Activated B cell treated with CpG ODN at 0.5 μM for 24 hours (primary cell): ENCODE measurements at regions not wholly inside any gene's neighbourhood (a gene's known extent, or its start where the extent isn't known, plus 50 kb on each side); places are given as distances from the start of the nearest gene placed in this dataset.

Experiments
- ATAC-seq: fragments of 200-7000 bp; cut with Tn5 transposase; one replicate; pipeline ENCODE4 v1.10.0; 2021; ENCODE audit warnings: low read depth, mild to moderate bottlenecking, moderate library complexity
- CTCF ChIA-PET: fragments of 350-600 bp; sonication (Branson Sonifier 250); formaldehyde crosslinking; loops from one replicate; lab custom pipeline; 2021; ENCODE audit warnings: antibody characterized with exemption; lab: Charles Lee
- POLR2A ChIA-PET: fragments of 350-600 bp; sonication (Branson Sonifier 250); formaldehyde crosslinking; loops from one replicate; lab custom pipeline; 2021; ENCODE audit warnings: antibody characterized with exemption; lab: Charles Lee
- DNase-seq: peaks from one replicate; pipeline ENCODE4 v3.0.0; 2022
- H3K27ac Mint-ChIP-seq: one replicate; pipeline ENCODE4 v1.8.0; 2020; ENCODE audit warnings: mixed read lengths
- H3K27me3 Mint-ChIP-seq: one replicate; pipeline ENCODE4 v1.8.0; 2021; ENCODE audit warnings: mixed read lengths
- H3K36me3 Mint-ChIP-seq: one replicate; pipeline ENCODE4 v1.8.0; 2021; ENCODE audit warnings: low read depth, mixed read lengths
- H3K4me1 Mint-ChIP-seq: one replicate; pipeline ENCODE4 v1.8.0; 2021; ENCODE audit warnings: mixed read lengths
- H3K4me3 Mint-ChIP-seq: one replicate; pipeline ENCODE4 v1.8.0; 2020; ENCODE audit warnings: mild to moderate bottlenecking, mixed read lengths
- H3K9me3 Mint-ChIP-seq: one replicate; pipeline ENCODE4 v1.8.0; 2020; ENCODE audit warnings: mixed read lengths
- CTCF ChIP-seq: fragments of 200-600 bp; IDR thresholded peaks from one replicate; pipeline ENCODE4 v1.8.0; 2022; ENCODE audit warnings: antibody characterized with exemption, mild to moderate bottlenecking
- intact Hi-C: fragments of 100-400 bp; cut with micrococcal nuclease; formaldehyde crosslinking; loops from one replicate; pipeline ENCODE4 v1.15.1; 2024

GRCh38 chr2:212922701-212923100 is 228.7 kb downstream of the IKZF2 start:
- Mint-ChIP-seq H3K27me3 (no peaks in the 10 kb centered on the region), H3K9me3 (peaks cover 2% of the 10 kb centered on the region), H3K36me3 (no peaks in the 10 kb centered on the region), H3K27ac (no peak overlapping the region), H3K4me1 (no peaks in the 10 kb centered on the region), H3K4me3 (no peak overlapping the region)
- no peak for DNase-seq
- ChIA-PET CTCF (no interaction called here), POLR2A (no interaction called here)
- ATAC-seq = no peak
- intact Hi-C loops = no loop called here
- no peak for TF ChIP-seq CTCF

- intact Hi-C loops = no loop called here
- peaks cover 2% of the 10 kb centered on the region for H3K9me3 Mint-ChIP-seq
- H3K27ac Mint-ChIP-seq = no peak overlapping the region
- no peak for DNase-seq
- ChIA-PET CTCF (no interaction called here), POLR2A (no interaction called here)
- ATAC-seq = no peak
- no peak for TF ChIP-seq CTCF
- no peak overlapping the region for H3K4me3 Mint-ChIP-seq
- no peaks in the 10 kb centered on the region for H3K36me3 Mint-ChIP-seq
- H3K27me3 Mint-ChIP-seq = no peaks in the 10 kb centered on the region
- H3K4me1 Mint-ChIP-seq = no peaks in the 10 kb centered on the region
These were observed 229.7 kb downstream of the IKZF2 start for GRCh38 chr2:212921711-212922110.

- H3K27me3 Mint-ChIP-seq = no peaks in the 10 kb centered on the region
- TF ChIP-seq CTCF = no peak
- H3K4me3 Mint-ChIP-seq = no peak overlapping the region
- ATAC-seq (no peak), DNase-seq (no peak)
- H3K9me3 Mint-ChIP-seq = peaks cover 2% of the 10 kb centered on the region
- CTCF ChIA-PET = no interaction called here
- no peaks in the 10 kb centered on the region for H3K36me3 Mint-ChIP-seq
- no peaks in the 10 kb centered on the region for H3K4me1 Mint-ChIP-seq
- intact Hi-C loops = no loop called here
- POLR2A ChIA-PET = no interaction called here
- H3K27ac Mint-ChIP-seq = no peak overlapping the region
These were observed 230.4 kb downstream of the IKZF2 start for GRCh38 chr2:212921061-212921460.

GRCh38 chr2:212919238-212919637 is 232.2 kb downstream of the IKZF2 start:
- Mint-ChIP-seq H3K27me3 (no peaks in the 10 kb centered on the region), H3K4me1 (peaks cover 11% of the 10 kb centered on the region), H3K27ac (no peak overlapping the region), H3K4me3 (no peak overlapping the region), H3K36me3 (no peaks in the 10 kb centered on the region), H3K9me3 (no peaks in the 10 kb centered on the region)
- CTCF ChIA-PET = no interaction called here
- POLR2A ChIA-PET = no interaction called here
- TF ChIP-seq CTCF = no peak
- intact Hi-C loops = no loop called here
- no peak for DNase-seq
- ATAC-seq = no peak

- intact Hi-C loops = no loop called here
- Mint-ChIP-seq H3K4me1 (peaks cover 11% of the 10 kb centered on the region), H3K27me3 (no peaks in the 10 kb centered on the region), H3K9me3 (no peaks in the 10 kb centered on the region), H3K4me3 (no peak overlapping the region), H3K36me3 (no peaks in the 10 kb centered on the region), H3K27ac (no peak overlapping the region)
- DNase-seq (no peak), ATAC-seq (no peak)
- POLR2A ChIA-PET = no interaction called here
- TF ChIP-seq CTCF = no peak
- CTCF ChIA-PET = no interaction called here
These were observed 233.1 kb downstream of the IKZF2 start for GRCh38 chr2:212918336-212918735.
